Spinal cord (tissue), 9 donors: ENCODE measurements at regions not wholly inside any gene's neighbourhood (a gene's known extent, or its start where the extent isn't known, plus 50 kb on each side); places are given as distances from the start of the nearest gene placed in this dataset.
"Not testable (repeated sequence)": the region's sequence is repeated elsewhere in the genome, so short reads cannot be mapped to it uniquely, and the experiment has no call there.

Experiments
- DNase-seq, 6 donors: peaks; one replicate each; pipeline versions ENCODE4 v3.0.0 to v3.0.0-alpha.2; 2013 to 2015; ENCODE audit warnings: low spot score in 6 of 6, low read depth in 4 of 6
- H3K27ac ChIP-seq: one replicate; pipeline ENCODE4 v1.5.1; 2013; ENCODE audit warnings: low read depth, low read length, control low read depth
- H3K27me3 ChIP-seq: one replicate; pipeline ENCODE4 v1.6.1; 2013; ENCODE audit warnings: low read length; ENCODE audit not compliant: control insufficient read depth, insufficient read depth
- H3K36me3 ChIP-seq: one replicate; pipeline ENCODE4 v1.6.1; 2013; ENCODE audit warnings: low read length; ENCODE audit not compliant: control insufficient read depth, insufficient read depth
- H3K4me1 ChIP-seq: one replicate; pipeline ENCODE4 v1.6.1; 2013; ENCODE audit warnings: low read length; ENCODE audit not compliant: control insufficient read depth, insufficient read depth
- H3K4me3 ChIP-seq: one replicate; pipeline ENCODE4 v1.5.1; 2013; ENCODE audit warnings: low read depth, low read length, control low read depth
- H3K9me3 ChIP-seq: one replicate; pipeline ENCODE4 v1.6.1; 2013; ENCODE audit warnings: low read length; ENCODE audit not compliant: control insufficient read depth, insufficient read depth
- WGBS: methylation state at CpG from one replicate; pipeline ENCODE4 v1.1.5; 2013; ENCODE audit warnings: missing lambda C conversion rate; ENCODE audit not compliant: insufficient coverage; 5-methylcytosine and 5-hydroxymethylcytosine counted together
- donor health status: healthy.

DNA sequence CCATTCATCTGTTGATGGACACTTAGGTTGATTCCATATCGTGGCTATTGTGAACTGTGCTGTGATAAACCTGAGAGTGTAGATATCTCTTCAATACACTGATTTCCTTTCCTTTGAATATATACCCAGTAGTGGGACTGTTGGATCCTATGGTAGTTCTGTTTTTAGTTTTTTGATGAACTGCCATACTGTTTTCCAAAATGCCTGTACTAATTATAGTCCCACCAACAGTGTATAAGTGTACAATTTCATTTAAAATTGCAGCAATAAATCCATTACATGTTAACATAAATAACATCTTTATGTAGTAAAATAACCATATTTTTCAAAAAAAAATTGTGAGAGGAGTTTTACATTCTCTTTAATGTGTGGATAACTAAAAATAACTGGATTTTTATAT, 65.0 kb upstream of the SYT9 start:
- no peak overlapping the region for H3K4me3 ChIP-seq
- H3K36me3 ChIP-seq: no peaks in the 10 kb centered on the region
- no peaks in the 10 kb centered on the region for H3K27me3 ChIP-seq
- no peaks in the 10 kb centered on the region for H3K4me1 ChIP-seq
- no CpG with 5 or more reads among the region's 1 CpG for WGBS
- DNase-seq: peak in 1 of 6 donors; percentile 52
- no peak overlapping the region for H3K27ac ChIP-seq
- H3K9me3 ChIP-seq: no peaks in the 10 kb centered on the region

DNA sequence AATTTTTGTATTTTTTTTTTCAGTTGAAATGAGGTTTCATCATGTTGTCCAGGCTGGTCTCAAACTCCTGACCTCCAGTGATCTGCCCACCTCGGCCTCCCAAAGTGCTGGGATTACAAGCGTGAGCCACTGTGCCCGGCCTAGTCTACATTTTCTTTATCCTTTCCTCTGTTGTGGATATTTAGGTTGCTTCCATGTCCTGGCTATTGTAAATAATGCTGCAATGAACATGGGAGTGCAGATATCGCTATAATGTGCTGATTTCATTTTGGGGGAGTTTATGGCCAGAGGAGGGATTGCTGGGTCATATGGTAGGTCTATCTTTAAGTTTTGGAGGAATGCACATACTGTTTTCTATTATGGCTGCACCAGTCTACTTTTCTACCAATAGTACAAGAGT, 58.9 kb upstream of the SYT9 start:
- not testable (repeated sequence) for DNase-seq, H3K4me1 ChIP-seq, H3K4me3 ChIP-seq, H3K27me3 ChIP-seq, H3K27ac ChIP-seq, H3K9me3 ChIP-seq, H3K36me3 ChIP-seq
- WGBS: no CpG with 5 or more reads among the region's 4 CpGs

DNA sequence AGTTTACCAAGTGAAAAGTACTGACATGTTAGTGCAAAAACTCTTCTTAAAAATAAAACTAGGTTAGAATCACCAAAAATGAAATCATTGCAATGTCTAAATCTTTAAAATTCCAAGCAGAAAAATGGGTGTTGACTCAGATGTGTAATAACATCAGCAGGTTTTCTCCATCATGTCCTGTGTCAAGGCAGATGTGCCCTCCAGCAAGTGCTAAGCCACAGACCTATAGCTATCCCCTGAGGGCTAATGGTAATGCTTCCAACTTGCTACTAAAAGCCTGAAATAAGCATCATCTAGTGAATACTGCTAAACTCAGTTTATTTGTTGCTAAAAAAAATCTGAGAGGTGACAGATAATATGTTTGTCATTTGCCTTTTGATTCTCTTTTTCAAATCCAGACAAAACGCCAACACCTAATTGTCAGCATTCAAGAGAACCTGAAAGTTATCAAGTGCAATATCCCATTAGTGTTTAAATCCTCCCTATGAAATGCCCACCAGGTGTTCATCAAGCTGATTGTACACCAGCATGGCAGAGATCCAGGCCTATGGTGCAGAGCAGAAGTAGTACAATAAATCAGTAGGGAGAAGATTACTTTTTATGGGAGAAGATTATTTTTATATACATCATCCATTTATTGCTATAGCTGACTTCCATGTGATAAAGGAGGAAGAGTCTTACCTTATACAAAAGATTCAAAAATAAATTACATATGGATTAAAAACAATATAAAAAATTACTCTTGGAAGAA, 55.1 kb upstream of the SYT9 start:
- H3K27me3 ChIP-seq: no peaks in the 10 kb centered on the region
- no peaks in the 10 kb centered on the region for H3K4me1 ChIP-seq
- H3K9me3 ChIP-seq: no peaks in the 10 kb centered on the region
- no peak overlapping the region for H3K27ac ChIP-seq
- peak in 1 of 6 donors; percentile 29 for DNase-seq
- no peaks in the 10 kb centered on the region for H3K36me3 ChIP-seq
- no CpG with 5 or more reads among the region's 1 CpG for WGBS
- H3K4me3 ChIP-seq: no peak overlapping the region

DNA sequence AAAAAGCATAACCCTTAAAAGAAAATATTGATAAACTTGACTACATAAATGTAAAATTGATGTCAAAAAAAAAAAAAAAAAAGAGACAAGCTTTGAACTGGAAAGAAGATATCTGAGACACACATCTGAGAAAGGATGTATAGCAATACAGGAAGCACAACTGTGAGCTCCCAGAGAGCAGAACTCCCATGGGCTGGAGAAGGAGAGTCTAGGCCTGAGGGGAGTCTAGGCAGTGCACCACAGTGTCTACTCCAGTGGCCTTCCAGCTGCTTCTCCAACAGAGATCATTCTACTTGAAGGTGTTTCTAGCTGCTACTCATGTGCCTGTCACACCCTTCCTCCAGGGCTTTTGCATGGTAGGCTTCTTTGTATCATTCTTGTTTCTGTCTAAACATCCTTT, 54.2 kb upstream of the SYT9 start:
- Histone ChIP-seq H3K27me3 (no peaks in the 10 kb centered on the region), H3K9me3 (no peaks in the 10 kb centered on the region), H3K27ac (no peak overlapping the region), H3K4me1 (no peaks in the 10 kb centered on the region), H3K36me3 (no peaks in the 10 kb centered on the region), H3K4me3 (no peak overlapping the region)
- no peak for DNase-seq
